Gastrocnemius medialis (tissue), 4 donors: ENCODE measurements at regions not wholly inside any gene's neighbourhood (a gene's known extent, or its start where the extent isn't known, plus 50 kb on each side); places are given as distances from the start of the nearest gene placed in this dataset.

Experiments used
- ATAC-seq, 2 donors: fragments of 150-250 bp; one replicate each; pipeline ENCODE4 v1.9.1; 2016
- DNase-seq, 2 donors: peaks; one replicate each; pipeline ENCODE4 v3.0.0-alpha.2; 2019
- H3K27ac ChIP-seq, 4 donors: fragments of 200-600 bp; sonication (generic); 1 replicate in 1 of 4; 2 replicates in 3 of 4; pipeline ENCODE4 v1.5.1; 2016 to 2018; ENCODE audit warnings: mild to moderate bottlenecking in 2 of 4, moderate library complexity in 1 of 4
- H3K27me3 ChIP-seq, 3 donors: fragments of 200-600 bp; sonication (generic) in 2 of 3; 1 replicate in 1 of 3; 2 replicates in 2 of 3; pipeline versions ENCODE4 v1.5.1 to v1.6.0; 2016 to 2019; ENCODE audit warnings: mild to moderate bottlenecking in 1 of 3, moderate library complexity in 1 of 3
- H3K36me3 ChIP-seq, 2 donors: fragments of 200-600 bp; sonication (generic) in 1 of 2; one replicate each; pipeline ENCODE4 v1.5.1; 2017 to 2018
- H3K4me1 ChIP-seq, 2 donors: fragments of 200-600 bp; sonication (generic) in 1 of 2; one replicate each; pipeline ENCODE4 v1.5.1; 2016 to 2017; ENCODE audit warnings: mild to moderate bottlenecking in 2 of 2
- H3K4me3 ChIP-seq, 4 donors: fragments of 200-600 bp; sonication (generic) in 3 of 4; 1 replicate in 1 of 4; 2 replicates in 3 of 4; pipeline ENCODE4 v1.5.1; 2016 to 2019; ENCODE audit warnings: mild to moderate bottlenecking in 2 of 4
- H3K9me3 ChIP-seq, 3 donors: fragments of 200-600 bp; sonication (generic) in 2 of 3; 1 replicate in 1 of 3; 2 replicates in 2 of 3; pipeline ENCODE4 v1.5.1; 2016 to 2019
- CTCF ChIP-seq, 5 experiments: fragments of 450-650 bp in 3 of 5; fragments of 200-600 bp in 2 of 5; sonication (generic) in 2 of 5; IDR thresholded peaks in 4 of 5; conservative IDR thresholded peaks in 1 of 5; 1 replicate in 4 of 5; 2 replicates in 1 of 5; pipeline ENCODE4 v1.5.1; 2016 to 2019; ENCODE audit warnings: antibody characterized with exemption in 5 of 5, mild to moderate bottlenecking in 3 of 5, moderate library complexity in 3 of 5
- POLR2A ChIP-seq, 2 donors: fragments of 450-650 bp; IDR thresholded peaks; one replicate each; pipeline ENCODE4 v1.6.1; 2017; ENCODE audit warnings: antibody characterized with exemption in 2 of 2, mild to moderate bottlenecking in 2 of 2, moderate library complexity in 2 of 2
- in situ Hi-C, 4 donors: fragments of 200-750 bp; cut with MboI; loops; one replicate each; pipeline versions ENCODE4 v1.15.0 to v1.8.0; 2017; ENCODE audit warnings: low sequenced_read_pairs in 4 of 4
- intact Hi-C: fragments of 100-400 bp; cut with DNase I; formaldehyde crosslinking; loops from one replicate; pipeline ENCODE4 v1.15.1; 2023; ENCODE audit warnings: low total_unique reads

- H3K4me1 ChIP-seq, result no peaks in the 10 kb centered on the region
- no peak overlapping the region for H3K27ac ChIP-seq
- no peak overlapping the region for H3K4me3 ChIP-seq
- DNase-seq (no peak), ATAC-seq (no peak)
- H3K27me3 ChIP-seq, result no peaks in the 10 kb centered on the region
- no peaks in the 10 kb centered on the region for H3K9me3 ChIP-seq
- in situ Hi-C loops, result no loop called here
- TF ChIP-seq CTCF (IDR thresholded peaks at IDR 0.05 in 4 of 5, conservative IDR thresholded peaks at IDR 0.05 in 1 of 5), result no peak
- no peak for TF ChIP-seq POLR2A (IDR thresholded peaks at IDR 0.05)
- intact Hi-C loops, result no loop called here
- H3K36me3 ChIP-seq, result peaks cover 0 to 23% of the 10 kb centered on the region in 2 donors
These were observed 52.6 kb downstream of the TCF20 start for GRCh38 chr22:42217752-42218280.

- intact Hi-C loops (no loop called here), in situ Hi-C loops (no loop called here)
- no peaks in the 10 kb centered on the region for H3K27me3 ChIP-seq
- no peak overlapping the region for H3K4me3 ChIP-seq
- H3K4me1 ChIP-seq, result no peaks in the 10 kb centered on the region
- no peaks in the 10 kb centered on the region for H3K9me3 ChIP-seq
- no peak for TF ChIP-seq CTCF (IDR thresholded peaks at IDR 0.05 in 4 of 5, conservative IDR thresholded peaks at IDR 0.05 in 1 of 5)
- no peak for TF ChIP-seq POLR2A (IDR thresholded peaks at IDR 0.05)
- no peak overlapping the region for H3K27ac ChIP-seq
- peaks cover 0 to 26% of the 10 kb centered on the region in 2 donors for H3K36me3 ChIP-seq
- DNase-seq (no peak), ATAC-seq (no peak)
These were observed 53.3 kb downstream of the TCF20 start for GRCh38 chr22:42217019-42217751.

- no peak overlapping the region for H3K27ac ChIP-seq
- H3K27me3 ChIP-seq, result no peaks in the 10 kb centered on the region
- ATAC-seq (no peak), DNase-seq (no peak)
- H3K9me3 ChIP-seq, result no peaks in the 10 kb centered on the region
- peaks cover 0 to 42% of the 10 kb centered on the region in 2 donors for H3K36me3 ChIP-seq
- in situ Hi-C loops, result no loop called here
- intact Hi-C loops, result no loop called here
- no peak overlapping the region for H3K4me3 ChIP-seq
- H3K4me1 ChIP-seq, result no peaks in the 10 kb centered on the region
- TF ChIP-seq CTCF (IDR thresholded peaks at IDR 0.05 in 4 of 5, conservative IDR thresholded peaks at IDR 0.05 in 1 of 5) (no peak), POLR2A (IDR thresholded peaks at IDR 0.05) (no peak)
These were observed 55.6 kb downstream of the TCF20 start for GRCh38 chr22:42214633-42215415.

- DNase-seq (no peak), ATAC-seq (no peak)
- Histone ChIP-seq H3K27ac (no peak overlapping the region), H3K4me1 (no peaks in the 10 kb centered on the region), H3K9me3 (no peaks in the 10 kb centered on the region), H3K36me3 (peaks cover 0 to 24% of the 10 kb centered on the region in 2 donors), H3K27me3 (no peaks in the 10 kb centered on the region), H3K4me3 (no peak overlapping the region)
- in situ Hi-C loops, result no loop called here
- TF ChIP-seq CTCF (IDR thresholded peaks at IDR 0.05 in 4 of 5, conservative IDR thresholded peaks at IDR 0.05 in 1 of 5), result no peak
- TF ChIP-seq POLR2A (IDR thresholded peaks at IDR 0.05), result no peak
- intact Hi-C loops, result no loop called here
These were observed 62.1 kb downstream of the TCF20 start for GRCh38 chr22:42208362-42208761.
